COLO668 (cell line): ENCODE measurements at regions not wholly inside any gene's neighbourhood (a gene's known extent, or its start where the extent isn't known, plus 50 kb on each side); places are given as distances from the start of the nearest gene placed in this dataset.

Experiments used
- DNase-seq: peaks from one replicate; lab custom pipeline; 2025; ENCODE audit not compliant: unreplicated experiment; lab: John Stamatoyannopoulos, UW

DNA sequence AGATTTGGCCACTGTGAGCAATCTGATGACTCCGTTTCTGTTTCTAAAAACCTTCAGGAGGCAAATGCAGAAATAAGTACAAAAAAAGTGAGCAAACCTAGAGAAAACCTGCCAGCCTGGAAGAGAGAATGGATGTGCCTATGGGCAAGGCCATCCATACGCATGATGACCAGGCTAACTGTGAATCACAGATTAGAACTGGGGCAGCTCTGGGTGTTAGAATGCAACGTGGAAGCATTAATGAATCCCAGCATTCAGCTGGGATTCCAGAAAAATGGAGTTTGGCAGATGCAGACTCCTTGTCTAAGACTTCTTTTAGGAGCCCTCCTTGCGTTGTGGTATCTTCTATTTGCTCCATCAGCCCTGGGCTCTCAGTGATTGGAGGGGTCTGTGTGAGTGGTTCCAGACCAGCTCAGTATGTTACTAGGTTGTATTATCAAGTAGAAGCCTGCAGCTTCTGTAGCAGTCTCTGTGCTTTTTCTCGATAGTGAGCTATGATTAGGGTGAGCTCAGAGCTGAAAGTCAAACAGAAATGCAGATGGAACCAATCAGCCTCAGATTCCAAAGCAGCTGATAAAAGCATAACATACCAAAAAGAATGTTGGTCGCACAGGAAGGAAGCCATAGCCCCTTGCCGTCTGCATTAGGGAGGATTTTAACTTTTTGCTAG, 154.0 kb downstream of the PSMG1 start:
- no peak for DNase-seq

- DNase-seq: no peak
Observed at GRCh38 chr21:39025198-39025597, 158.1 kb downstream of the PSMG1 start.

DNA sequence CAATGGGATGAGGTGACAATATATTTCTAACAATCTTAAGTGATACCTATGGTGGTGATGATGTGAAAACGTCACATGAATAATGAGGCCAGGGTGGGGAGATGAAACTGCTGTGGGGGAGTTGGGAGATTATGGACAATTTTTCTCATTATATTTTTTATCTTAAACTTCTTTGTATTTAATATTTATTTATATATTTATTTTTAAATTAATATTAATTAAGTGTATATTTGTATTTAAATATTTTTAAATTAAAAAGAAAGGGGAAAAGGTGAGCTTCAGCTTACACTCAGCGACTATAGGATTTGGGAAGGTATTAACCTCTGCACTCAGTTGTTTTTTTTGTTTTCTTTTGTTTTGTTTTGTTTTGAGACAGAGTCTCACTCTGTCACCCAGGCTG, 158.7 kb downstream of the PSMG1 start:
- DNase-seq: no peak

DNA sequence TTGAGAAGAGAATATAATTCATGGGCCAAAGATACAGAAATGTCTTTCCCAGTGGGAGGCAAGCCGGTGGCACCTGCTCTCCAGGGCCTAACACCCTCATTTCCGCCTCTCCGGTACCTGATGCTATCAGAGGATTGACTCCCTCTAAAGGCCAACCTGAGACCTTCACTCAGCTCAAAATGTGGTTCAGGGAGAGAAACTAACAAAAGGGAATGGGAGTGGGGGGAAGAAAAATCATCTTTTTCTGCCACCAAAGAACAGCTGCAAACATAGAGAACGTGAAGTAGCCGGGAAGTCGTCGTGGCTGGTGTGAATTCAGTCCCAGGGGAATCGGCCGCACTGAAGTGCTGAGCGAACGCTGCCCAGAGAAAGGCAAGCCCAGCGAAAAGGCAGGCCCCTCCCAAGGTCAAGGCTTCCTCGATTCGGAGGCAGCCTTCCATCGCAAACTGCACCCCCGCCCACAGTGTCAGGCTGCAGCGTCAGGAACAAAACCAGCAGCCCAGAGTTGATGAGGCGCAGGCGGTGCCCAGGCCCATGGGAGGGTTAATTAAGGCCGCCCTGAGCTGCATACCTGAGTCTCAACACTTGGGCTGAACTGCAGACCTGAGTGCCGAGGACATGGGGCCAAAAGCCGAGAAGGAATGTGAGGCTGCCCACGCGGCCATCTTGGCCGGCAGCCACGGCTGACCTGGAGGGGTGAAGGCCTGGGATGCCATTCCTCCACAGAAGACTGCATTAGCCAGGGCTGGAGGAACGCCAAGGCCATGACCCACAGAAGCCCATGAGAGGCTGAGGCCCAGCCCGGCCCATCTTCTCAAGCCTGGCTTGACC, 160.2 kb downstream of the PSMG1 start:
- no peak for DNase-seq

GRCh38 chr21:39022466-39022862, 160.8 kb downstream of the PSMG1 start:
- peak; percentile 88 for DNase-seq

- DNase-seq: no peak
Observed at GRCh38 chr21:39022035-39022434, 161.2 kb downstream of the PSMG1 start.

DNA sequence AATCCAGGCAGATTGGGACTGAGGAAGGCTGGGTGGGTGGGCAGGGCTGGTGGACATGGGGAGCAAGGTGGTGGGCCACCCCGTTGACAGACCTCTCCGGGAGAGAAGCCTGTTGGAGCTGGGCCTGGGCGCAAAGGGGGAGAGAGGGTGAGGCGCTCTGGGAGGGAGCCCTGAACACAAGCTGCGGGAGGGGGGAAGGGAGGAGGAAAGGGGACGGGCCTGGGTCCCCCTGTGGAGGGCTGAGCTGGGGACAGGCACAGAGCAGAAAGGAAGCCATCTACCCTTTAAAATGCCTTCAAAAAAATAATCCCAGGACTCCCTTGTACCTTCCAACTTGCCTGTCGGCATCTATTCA, 161.8 kb downstream of the PSMG1 start:
- DNase-seq: no peak

GRCh38 chr21:39020751-39021477, 162.3 kb downstream of the PSMG1 start:
- peak; percentile 29 for DNase-seq

DNA sequence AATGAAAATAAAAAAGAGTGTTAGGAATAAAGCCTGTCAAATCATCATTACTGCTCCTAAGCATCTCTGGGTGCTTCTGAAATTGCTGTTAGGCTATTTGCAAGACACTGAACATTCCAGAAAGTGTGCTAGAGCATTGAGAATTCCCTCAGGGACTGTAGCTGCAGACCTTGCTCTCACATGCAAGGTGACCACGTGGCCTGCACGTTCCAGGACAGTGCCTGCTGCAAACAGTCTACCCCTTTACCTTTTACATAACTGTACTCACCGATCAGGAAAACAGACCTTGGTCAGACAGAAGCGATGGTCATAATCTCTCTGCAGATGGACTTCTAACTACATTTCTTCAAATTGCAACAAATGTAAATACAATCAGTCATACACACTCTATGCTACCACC, 164.5 kb downstream of the PSMG1 start:
- DNase-seq: no peak

GRCh38 chr21:39016740-39017315, 166.4 kb downstream of the PSMG1 start:
- no peak for DNase-seq

- DNase-seq: no peak
Observed at GRCh38 chr21:39014747-39015146, 168.5 kb downstream of the PSMG1 start.

DNA sequence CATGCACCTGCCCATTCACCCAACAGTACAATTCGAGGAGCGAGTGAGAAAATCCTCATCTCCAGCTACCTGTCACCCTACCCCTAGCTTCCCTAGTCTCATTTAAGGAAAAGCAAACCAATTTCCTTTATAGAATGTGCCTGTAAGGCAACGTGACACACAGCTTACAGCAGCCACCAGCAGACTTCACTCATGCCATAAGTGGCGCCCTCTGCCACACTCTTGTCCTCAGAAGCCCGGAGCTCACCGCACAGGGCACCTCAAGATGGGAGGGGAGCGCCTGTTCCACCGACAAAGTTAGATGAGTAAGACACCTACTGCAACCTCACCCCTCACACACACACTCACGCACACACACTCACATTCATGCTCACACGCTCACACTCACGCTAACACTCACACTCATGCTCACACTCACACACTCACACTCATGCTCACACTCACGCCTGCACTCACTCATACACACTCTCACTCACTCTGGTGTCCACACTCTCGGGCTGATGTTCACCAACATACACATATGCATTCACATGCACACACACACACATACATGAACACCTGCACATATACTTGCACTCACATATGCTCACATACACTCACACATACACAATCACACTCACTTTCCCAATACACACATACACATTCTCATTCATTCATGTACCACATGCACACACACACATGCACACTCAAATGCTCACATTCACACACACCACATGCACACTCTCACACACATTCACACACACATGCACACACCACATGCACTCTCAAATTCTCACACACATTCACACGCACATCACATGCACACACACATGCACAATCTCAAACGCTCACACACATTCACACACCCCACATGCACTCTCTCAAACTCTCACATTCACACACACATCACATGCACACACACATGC, 170.7 kb downstream of the PSMG1 start:
- no peak for DNase-seq

DNA sequence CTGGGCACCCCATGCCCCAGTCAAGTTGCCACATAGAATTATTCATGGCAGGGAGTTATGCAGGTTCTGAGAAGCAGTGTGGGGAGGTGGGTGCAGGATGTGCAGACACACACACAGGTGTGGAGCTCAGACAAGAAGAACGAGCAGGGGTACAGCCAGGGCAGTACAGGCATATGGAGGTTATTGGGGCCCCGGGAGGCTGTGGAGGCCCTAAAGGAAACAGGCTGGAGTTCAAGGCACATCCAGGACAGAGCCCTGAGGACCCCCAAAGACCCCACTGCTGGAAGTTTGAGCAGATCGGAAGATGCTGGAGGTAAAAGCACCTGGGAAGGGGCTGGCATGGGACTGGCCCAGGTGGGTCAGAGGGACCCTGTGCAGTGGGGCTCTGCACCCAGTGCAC, 171.3 kb downstream of the PSMG1 start:
- DNase-seq: no peak

DNA sequence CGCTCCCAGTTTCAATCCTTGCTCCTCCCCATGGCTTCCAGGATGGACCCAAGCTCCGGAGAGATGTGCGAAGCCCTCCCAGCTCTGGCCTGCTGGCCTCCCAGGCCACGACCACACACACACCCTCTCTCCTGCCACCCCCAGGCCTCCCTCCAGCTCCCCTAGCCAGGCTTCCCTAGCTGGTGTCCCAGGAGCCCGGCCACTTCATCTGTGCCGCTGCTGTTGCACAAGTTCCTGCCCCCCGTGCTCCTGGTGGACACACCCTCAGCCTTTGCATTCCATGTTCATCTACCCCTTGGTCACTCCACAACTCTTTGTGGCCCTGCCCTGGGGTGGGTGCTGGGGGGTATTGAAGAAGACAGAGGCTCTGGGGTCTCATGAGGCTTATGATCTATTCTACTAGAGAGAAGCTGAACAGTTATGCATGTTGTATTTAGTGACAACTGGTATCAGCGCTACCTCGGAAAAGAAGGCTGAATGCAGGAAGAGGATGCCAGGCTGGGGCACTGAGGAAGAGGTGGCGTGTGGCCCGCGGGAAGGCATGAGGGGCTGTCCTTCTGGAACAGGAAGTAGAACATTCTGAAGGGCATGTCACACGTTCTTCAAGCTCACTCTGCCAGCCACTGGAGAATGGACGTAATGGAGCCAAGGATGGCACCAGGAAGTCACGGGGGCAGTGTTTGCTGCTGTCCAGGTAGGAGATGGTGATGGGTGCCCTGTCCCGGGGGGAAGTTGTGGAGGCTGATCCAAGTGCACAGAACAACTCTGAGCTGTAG, 172.4 kb downstream of the PSMG1 start:
- no peak for DNase-seq

DNA sequence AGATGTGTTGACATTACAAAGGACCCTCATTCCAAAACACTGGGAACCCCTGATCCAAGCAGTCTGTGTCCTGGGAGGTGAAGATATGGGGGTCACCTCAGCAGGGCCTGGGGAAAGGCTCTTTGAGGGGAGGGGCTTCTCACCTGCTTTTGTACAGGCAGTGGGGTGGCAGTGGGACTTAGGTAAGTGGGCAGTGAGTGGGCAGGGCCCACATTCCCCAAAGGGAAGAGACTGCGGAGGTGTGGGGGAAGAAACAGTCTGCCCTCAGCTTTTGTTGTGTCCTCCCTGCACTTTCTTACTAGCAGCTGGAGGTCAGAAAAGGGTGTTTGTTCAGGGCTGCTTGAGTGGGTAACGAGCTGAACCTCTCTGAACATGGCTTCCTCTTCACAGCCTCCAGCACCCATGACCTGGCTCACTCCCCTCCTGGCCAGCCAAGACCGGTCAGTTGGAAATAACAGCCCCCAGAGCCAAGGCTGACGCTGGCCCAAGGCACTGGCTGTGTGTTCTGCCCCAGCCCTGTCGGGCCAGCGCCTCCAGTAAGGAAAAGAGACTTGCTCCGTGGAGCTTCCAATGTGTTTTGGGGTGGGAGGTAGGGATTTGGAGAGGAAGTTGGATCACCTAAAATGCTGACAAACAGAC, 173.5 kb downstream of the PSMG1 start:
- DNase-seq: no peak

GRCh38 chr21:39007985-39008384, 175.3 kb downstream of the PSMG1 start:
- DNase-seq: no peak

DNA sequence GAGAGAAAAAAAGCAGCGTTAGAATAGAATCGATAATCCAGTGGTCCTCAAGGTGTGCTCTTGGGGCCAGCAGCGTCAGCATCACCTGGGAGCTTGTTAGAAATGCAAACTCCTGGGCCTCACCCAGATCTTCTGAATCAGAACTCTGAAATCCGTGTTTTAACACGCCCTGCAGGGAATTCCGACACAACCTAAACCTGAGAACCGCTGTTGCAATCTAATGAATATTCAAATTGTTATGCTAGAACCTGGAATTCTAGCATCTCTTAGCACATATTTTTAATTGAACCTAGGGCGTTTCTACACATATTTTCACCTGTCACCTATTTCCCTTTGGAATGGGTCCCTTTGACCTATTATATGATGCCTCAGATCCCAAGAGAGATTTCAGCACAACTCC, 175.7 kb downstream of the PSMG1 start:
- DNase-seq: no peak

- DNase-seq: no peak
Observed at GRCh38 chr21:39006571-39007311, 176.5 kb downstream of the PSMG1 start.

DNA sequence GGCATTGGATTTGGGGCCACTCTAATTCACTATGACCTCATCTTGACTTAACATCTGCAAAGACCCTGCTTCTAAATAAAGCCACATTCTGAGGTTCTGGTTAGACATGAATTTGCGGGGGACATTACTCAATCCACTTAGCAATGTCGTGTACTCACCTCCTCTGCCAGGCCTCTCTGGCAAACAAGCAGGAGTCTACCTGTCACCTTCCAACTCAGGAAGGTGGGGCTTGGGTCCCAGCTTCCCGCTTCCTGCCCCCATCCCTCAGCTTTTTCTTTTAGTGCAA, 177.8 kb downstream of the PSMG1 start:
- DNase-seq: no peak
